ENCODE measurements at regions not wholly inside any gene's neighbourhood (a gene's known extent, or its start where the extent isn't known, plus 50 kb on each side); places are given as distances from the start of the nearest gene placed in this dataset.

- TF ChIP-seq POLR2A (IDR thresholded peaks at IDR 0.05) (no peak), POLR2AphosphoS5 (IDR thresholded peaks at IDR 0.05) (no peak)
Measured at GRCh38 chr2:52264911-52265310, 1233.0 kb upstream of the NRXN1 start.
